NCI-H1092 (cell line): ENCODE measurements at regions not wholly inside any gene's neighbourhood (a gene's known extent, or its start where the extent isn't known, plus 50 kb on each side); places are given as distances from the start of the nearest gene placed in this dataset.

Source experiments
- DNase-seq: peaks from one replicate; lab custom pipeline; 2025; lab: John Stamatoyannopoulos, UW

- DNase-seq, result no peak
Measured at GRCh38 chr6:92377137-92377536, 1042.2 kb downstream of the EPHA7 start.

- DNase-seq, result no peak
Measured at GRCh38 chr6:92376691-92377090, 1042.7 kb downstream of the EPHA7 start.

- no peak for DNase-seq
Measured at GRCh38 chr6:92371211-92372208, 1047.8 kb downstream of the EPHA7 start.

- DNase-seq, result no peak
Measured at GRCh38 chr6:92369309-92369708, 1050.0 kb downstream of the EPHA7 start.

GRCh38 chr6:92364948-92365541 is 1054.3 kb downstream of the EPHA7 start:
- DNase-seq, result no peak

- no peak for DNase-seq
Measured at GRCh38 chr6:92363111-92363510, 1056.2 kb downstream of the EPHA7 start.

GRCh38 chr6:92362404-92362803 is 1057.0 kb downstream of the EPHA7 start:
- no peak for DNase-seq

GRCh38 chr6:92361990-92362389 is 1057.4 kb downstream of the EPHA7 start:
- no peak for DNase-seq

GRCh38 chr6:92354270-92354829 is 1065.0 kb downstream of the EPHA7 start:
- no peak for DNase-seq

GRCh38 chr6:92352130-92352529 is 1067.2 kb downstream of the EPHA7 start:
- no peak for DNase-seq

GRCh38 chr6:92341201-92341600 is 1078.2 kb downstream of the EPHA7 start:
- no peak for DNase-seq

- DNase-seq, result no peak
Measured at GRCh38 chr6:92339936-92340640, 1079.3 kb downstream of the EPHA7 start.

GRCh38 chr6:92337571-92337970 is 1081.8 kb downstream of the EPHA7 start:
- no peak for DNase-seq

GRCh38 chr6:92329208-92329847 is 1090.0 kb downstream of the EPHA7 start:
- DNase-seq, result no peak

GRCh38 chr6:92315312-92315711 is 1104.0 kb downstream of the EPHA7 start:
- DNase-seq, result no peak

GRCh38 chr6:92297101-92297500 is 1122.3 kb downstream of the EPHA7 start:
- DNase-seq, result no peak

- DNase-seq, result no peak
Measured at GRCh38 chr6:92292067-92292466, 1127.3 kb downstream of the EPHA7 start.

GRCh38 chr6:92289831-92290230 is 1129.5 kb downstream of the EPHA7 start:
- DNase-seq, result no peak

- no peak for DNase-seq
Measured at GRCh38 chr6:92281571-92282076, 1137.7 kb downstream of the EPHA7 start.

- no peak for DNase-seq
Measured at GRCh38 chr6:92275150-92275549, 1144.2 kb downstream of the EPHA7 start.

- DNase-seq, result no peak
Measured at GRCh38 chr6:92274588-92274987, 1144.8 kb downstream of the EPHA7 start.

GRCh38 chr6:92273694-92274093 is 1145.7 kb downstream of the EPHA7 start:
- no peak for DNase-seq
